Cardiac fibroblast (primary cell): ENCODE measurements at regions not wholly inside any gene's neighbourhood (a gene's known extent, or its start where the extent isn't known, plus 50 kb on each side); places are given as distances from the start of the nearest gene placed in this dataset.

Experiments used
- DNase-seq, 2 donors: peaks; one replicate each; pipeline versions ENCODE4 v3.0.0 to v3.0.0-alpha.2; 2010; ENCODE audit warnings: low read depth in 2 of 2
- H3K4me3 ChIP-seq, 2 donors: replicated peaks in 1 of 2; 1 replicate in 1 of 2; 2 replicates in 1 of 2; pipeline ENCODE4 v1.5.1; 2011; ENCODE audit warnings: low read depth in 2 of 2, low read length in 2 of 2, mild to moderate bottlenecking in 2 of 2, moderate library complexity in 1 of 2
- CTCF ChIP-seq: IDR thresholded peaks from one replicate; pipeline ENCODE4 v1.5.1; 2011; ENCODE audit warnings: low read depth, mild to moderate bottlenecking, low read length, inconsistent platforms

DNA sequence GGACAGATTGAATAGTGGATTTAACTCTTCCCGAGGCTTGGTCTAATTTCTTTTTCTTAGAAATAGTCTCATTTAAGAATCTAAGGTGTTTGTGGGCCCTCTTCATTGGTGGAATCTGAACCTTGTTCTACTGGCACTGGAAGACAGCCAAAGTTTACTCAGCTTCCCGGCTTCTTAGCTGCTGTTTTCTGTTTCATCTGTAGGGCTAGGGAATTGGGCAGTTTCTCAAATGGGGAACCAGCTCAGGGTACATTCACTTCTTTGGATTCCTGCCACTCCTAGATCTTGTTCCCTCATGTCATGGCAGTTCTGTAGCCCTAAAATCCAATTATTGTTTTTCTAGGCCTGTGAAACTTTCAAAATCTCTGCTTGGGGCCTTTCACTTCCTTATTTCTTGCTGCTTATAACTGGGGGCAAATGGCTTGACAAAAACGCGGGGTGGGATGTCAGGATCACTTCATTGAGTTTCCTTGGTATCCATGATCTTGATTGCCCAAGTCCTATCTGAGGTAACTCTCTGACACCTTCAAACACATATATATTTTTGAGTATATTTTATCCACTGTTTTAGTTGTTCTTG is 985.0 kb downstream of the C4orf33 start:
- H3K4me3 ChIP-seq: no peak overlapping the region
- no peak for DNase-seq
- TF ChIP-seq CTCF: no peak

GRCh38 chr4:130090427-130090826 is 994.5 kb downstream of the C4orf33 start:
- DNase-seq: no peak
- H3K4me3 ChIP-seq: no peak overlapping the region
- TF ChIP-seq CTCF: no peak

GRCh38 chr4:130092187-130093015 is 996.4 kb downstream of the C4orf33 start:
- TF ChIP-seq CTCF: no peak
- DNase-seq: no peak
- no peak overlapping the region for H3K4me3 ChIP-seq

DNA sequence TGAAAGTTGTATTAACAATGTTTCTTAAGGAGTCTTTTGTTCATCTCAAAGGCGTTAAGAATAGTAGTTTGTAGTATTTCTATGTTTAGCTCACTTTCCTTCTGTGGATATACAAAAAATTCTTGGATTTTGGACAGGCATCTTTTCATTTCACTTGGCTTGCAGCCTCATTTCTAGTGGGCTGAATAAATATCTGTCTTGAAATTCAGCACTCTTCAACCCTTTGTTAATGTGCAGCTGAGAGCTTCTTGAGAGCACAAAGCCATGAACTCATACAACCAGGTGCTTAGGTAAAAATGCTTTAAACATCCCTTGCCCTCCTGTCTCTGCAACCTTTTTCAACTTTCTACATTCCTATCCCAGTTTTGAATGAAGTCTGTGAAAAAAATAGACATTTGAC is 1003.2 kb downstream of the C4orf33 start:
- DNase-seq: no peak
- TF ChIP-seq CTCF: no peak
- no peak overlapping the region for H3K4me3 ChIP-seq

GRCh38 chr4:130110189-130110588 is 1014.2 kb downstream of the C4orf33 start:
- no peak for DNase-seq
- H3K4me3 ChIP-seq: no peak overlapping the region
- no peak for TF ChIP-seq CTCF

DNA sequence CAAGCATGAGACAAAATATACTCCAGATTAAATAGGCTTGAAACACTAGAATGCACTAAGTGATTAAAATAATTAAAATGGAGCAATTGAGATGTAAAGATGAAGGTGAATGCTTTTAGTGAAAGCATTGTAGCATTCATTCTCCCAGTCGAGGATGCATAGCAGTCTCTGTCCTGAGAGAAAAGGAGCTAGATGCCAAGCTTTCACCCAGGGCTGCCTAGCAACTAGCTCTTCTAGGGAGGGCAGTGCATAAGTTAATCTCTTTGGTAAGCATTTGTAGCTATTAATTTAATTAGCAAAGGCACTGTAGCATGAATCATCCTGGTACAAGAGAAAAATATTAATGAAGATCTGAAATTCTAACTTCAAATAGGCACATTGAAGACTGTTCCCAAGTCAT is 1014.8 kb downstream of the C4orf33 start:
- DNase-seq: no peak
- H3K4me3 ChIP-seq: no peak overlapping the region
- TF ChIP-seq CTCF: no peak
